Parathyroid adenoma (tissue), 2 donors: ENCODE measurements at regions not wholly inside any gene's neighbourhood (a gene's known extent, or its start where the extent isn't known, plus 50 kb on each side); places are given as distances from the start of the nearest gene placed in this dataset.
A peak's percentile ranks its signal among the peaks of the same experiment; 100 is the strongest.

Experiments
- H2AFZ ChIP-seq: fragments of 300-600 bp; sonication (generic); one replicate; pipeline ENCODE4 v1.7.0; 2017; ENCODE audit warnings: antibody characterized with exemption, mild to moderate bottlenecking
- H3K27ac ChIP-seq: fragments of 300-600 bp; sonication (generic); one replicate; pipeline ENCODE4 v1.7.0; 2017
- H3K27me3 ChIP-seq: fragments of 300-600 bp; sonication (generic); one replicate; pipeline ENCODE4 v1.7.0; 2017; ENCODE audit warnings: low read length; ENCODE audit not compliant: control insufficient read depth, insufficient read depth
- H3K36me3 ChIP-seq: fragments of 300-600 bp; sonication (generic); one replicate; pipeline ENCODE4 v1.7.0; 2017; ENCODE audit warnings: low read length; ENCODE audit not compliant: control insufficient read depth, insufficient read depth
- H3K4me1 ChIP-seq: fragments of 300-600 bp; sonication (generic); one replicate; pipeline ENCODE4 v1.7.0; 2017; ENCODE audit warnings: control low read depth
- H3K4me2 ChIP-seq: fragments of 300-600 bp; sonication (generic); one replicate; pipeline ENCODE4 v1.7.0; 2017; ENCODE audit warnings: low read length
- H3K4me3 ChIP-seq: fragments of 300-600 bp; sonication (generic); one replicate; pipeline ENCODE4 v1.7.0; 2017; ENCODE audit warnings: low read depth, low read length
- H3K79me2 ChIP-seq: fragments of 300-600 bp; sonication (generic); one replicate; pipeline ENCODE4 v1.7.0; 2017; ENCODE audit warnings: control low read depth
- H3K9ac ChIP-seq: fragments of 300-600 bp; sonication (generic); one replicate; pipeline ENCODE4 v1.7.0; 2017; ENCODE audit warnings: mild to moderate bottlenecking
- H3K9me3 ChIP-seq: fragments of 300-600 bp; sonication (generic); one replicate; pipeline ENCODE4 v1.7.0; 2017; ENCODE audit warnings: low read length; ENCODE audit not compliant: control insufficient read depth
- CTCF ChIP-seq: fragments of 300-600 bp; sonication (generic); IDR thresholded peaks from one replicate; pipeline ENCODE4 v1.7.0; 2017; ENCODE audit warnings: antibody characterized with exemption, mild to moderate bottlenecking
- donor health status: primary hyperparathyroidism.

GRCh38 chr12:97051341-97051740, 144.3 kb downstream of the NEDD1 start:
- H3K4me3 ChIP-seq: no peak overlapping the region
- no peaks in the 10 kb centered on the region for H3K27me3 ChIP-seq
- H3K4me1 ChIP-seq: no peaks in the 10 kb centered on the region
- no peaks in the 10 kb centered on the region for H3K36me3 ChIP-seq
- TF ChIP-seq CTCF: no peak
- no peak overlapping the region for H3K4me2 ChIP-seq
- no peak overlapping the region for H3K9ac ChIP-seq
- H3K9me3 ChIP-seq: no peaks in the 10 kb centered on the region
- H3K79me2 ChIP-seq: no peaks in the 10 kb centered on the region
- no peak overlapping the region for H2AFZ ChIP-seq
- no peak overlapping the region for H3K27ac ChIP-seq

- H3K9ac ChIP-seq: no peak overlapping the region
- no peaks in the 10 kb centered on the region for H3K79me2 ChIP-seq
- H3K9me3 ChIP-seq: no peaks in the 10 kb centered on the region
- H3K4me2 ChIP-seq: no peak overlapping the region
- no peak for TF ChIP-seq CTCF
- H3K27ac ChIP-seq: no peak overlapping the region
- H3K27me3 ChIP-seq: no peaks in the 10 kb centered on the region
- no peak overlapping the region for H3K4me3 ChIP-seq
- no peaks in the 10 kb centered on the region for H3K36me3 ChIP-seq
- no peaks in the 10 kb centered on the region for H3K4me1 ChIP-seq
- H2AFZ ChIP-seq: no peak overlapping the region
These were observed 154.1 kb downstream of the NEDD1 start for GRCh38 chr12:97061171-97061570.

GRCh38 chr12:97063292-97063935, 156.4 kb downstream of the NEDD1 start:
- no peaks in the 10 kb centered on the region for H3K36me3 ChIP-seq
- no peak overlapping the region for H3K27ac ChIP-seq
- TF ChIP-seq CTCF: no peak
- H3K9me3 ChIP-seq: no peaks in the 10 kb centered on the region
- H3K79me2 ChIP-seq: no peaks in the 10 kb centered on the region
- no peak overlapping the region for H3K4me2 ChIP-seq
- H3K4me3 ChIP-seq: no peak overlapping the region
- no peak overlapping the region for H2AFZ ChIP-seq
- no peaks in the 10 kb centered on the region for H3K27me3 ChIP-seq
- H3K9ac ChIP-seq: no peak overlapping the region
- no peaks in the 10 kb centered on the region for H3K4me1 ChIP-seq

- Histone ChIP-seq H3K4me1 (no peaks in the 10 kb centered on the region), H2AFZ (no peak overlapping the region), H3K4me2 (peak overlapping the region; percentile 74), H3K79me2 (no peaks in the 10 kb centered on the region), H3K9me3 (no peaks in the 10 kb centered on the region), H3K27me3 (no peaks in the 10 kb centered on the region), H3K4me3 (peak overlapping the region; percentile 41), H3K27ac (no peak overlapping the region), H3K9ac (no peak overlapping the region), H3K36me3 (no peaks in the 10 kb centered on the region)
- TF ChIP-seq CTCF: no peak
These were observed 168.3 kb downstream of the NEDD1 start for GRCh38 chr12:97075161-97075933.
